ENCODE measurements at regions not wholly inside any gene's neighbourhood (a gene's known extent, or its start where the extent isn't known, plus 50 kb on each side); places are given as distances from the start of the nearest gene placed in this dataset.

DNA sequence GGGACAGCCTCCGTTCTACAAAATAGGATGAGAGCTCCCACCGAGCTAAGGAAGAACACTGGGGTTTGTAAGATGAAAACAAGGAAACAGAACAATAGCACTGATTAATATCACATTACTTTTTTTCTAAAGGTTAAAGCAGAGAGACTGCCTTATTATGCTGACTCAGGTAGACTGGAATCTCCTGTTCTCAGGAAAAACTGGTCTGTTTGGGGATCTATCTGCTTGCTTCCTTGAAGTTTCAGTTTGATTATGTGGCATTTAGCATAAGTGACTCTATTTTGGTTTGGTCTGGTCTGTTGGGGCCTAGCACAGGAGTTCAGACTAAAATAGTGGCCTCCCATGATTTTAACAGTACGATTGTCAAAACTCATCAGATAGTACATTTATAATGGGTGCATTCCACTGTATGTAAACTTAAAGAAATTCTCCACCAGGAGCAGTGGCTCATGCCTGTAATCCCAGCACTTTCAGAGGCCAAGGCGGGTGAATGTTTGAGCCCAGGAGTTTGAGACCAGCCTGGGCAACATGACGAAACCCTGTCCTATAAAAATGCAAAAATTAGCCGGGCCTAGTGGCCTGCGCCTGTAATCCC lies 64.1 kb upstream of the NDUFV2 start:
- ChIA-PET POLR2A (no interaction called here), CTCF (interaction anchor here (1.5 kb wide), 1 partner anchor 51 kb away, joined by 7 read pairs; no protein-coding TSS in a partner anchor)
- Histone ChIP-seq H3K4me3 (ENCODE audit: low read depth, low read length) (no peak overlapping the region), H3K4me1 (ENCODE audit: control insufficient read depth, insufficient read depth, low read length) (no peaks in the 10 kb centered on the region), H3K27ac (ENCODE audit: extremely low read depth, low read depth, low read length) (no peak overlapping the region), H3K9me3 (ENCODE audit: control insufficient read depth, insufficient read depth, low read depth, low read length) (no peaks in the 10 kb centered on the region), H3K36me3 (ENCODE audit: control insufficient read depth in 2 of 2, insufficient read depth in 1 of 2, low read length in 2 of 2) (no peaks in the 10 kb centered on the region)
- TF ChIP-seq, protein P1, sequence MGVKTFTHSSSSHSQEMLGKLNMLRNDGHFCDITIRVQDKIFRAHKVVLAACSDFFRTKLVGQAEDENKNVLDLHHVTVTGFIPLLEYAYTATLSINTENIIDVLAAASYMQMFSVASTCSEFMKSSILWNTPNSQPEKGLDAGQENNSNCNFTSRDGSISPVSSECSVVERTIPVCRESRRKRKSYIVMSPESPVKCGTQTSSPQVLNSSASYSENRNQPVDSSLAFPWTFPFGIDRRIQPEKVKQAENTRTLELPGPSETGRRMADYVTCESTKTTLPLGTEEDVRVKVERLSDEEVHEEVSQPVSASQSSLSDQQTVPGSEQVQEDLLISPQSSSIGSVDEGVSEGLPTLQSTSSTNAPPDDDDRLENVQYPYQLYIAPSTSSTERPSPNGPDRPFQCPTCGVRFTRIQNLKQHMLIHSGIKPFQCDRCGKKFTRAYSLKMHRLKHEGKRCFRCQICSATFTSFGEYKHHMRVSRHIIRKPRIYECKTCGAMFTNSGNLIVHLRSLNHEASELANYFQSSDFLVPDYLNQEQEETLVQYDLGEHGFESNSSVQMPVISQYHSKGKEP (tag by site-specific recombination; IDR thresholded peaks at IDR 0.05) = no peak
- TF ChIP-seq GLIS1 (tag by site-specific recombination; IDR thresholded peaks at IDR 0.05) = no peak
- no peak for TF ChIP-seq ZNF530 (tag by site-specific recombination; IDR thresholded peaks at IDR 0.05; ENCODE audit: low read depth)
- TF ChIP-seq ZBTB17 (tag by site-specific recombination; IDR thresholded peaks at IDR 0.05) = peak; percentile 54
- no peak for TF ChIP-seq SCRT2 (tag by site-specific recombination; IDR thresholded peaks at IDR 0.05)
- no peak for TF ChIP-seq SETDB1 (IDR thresholded peaks at IDR 0.05; ENCODE audit: insufficient read length, low read length)

DNA sequence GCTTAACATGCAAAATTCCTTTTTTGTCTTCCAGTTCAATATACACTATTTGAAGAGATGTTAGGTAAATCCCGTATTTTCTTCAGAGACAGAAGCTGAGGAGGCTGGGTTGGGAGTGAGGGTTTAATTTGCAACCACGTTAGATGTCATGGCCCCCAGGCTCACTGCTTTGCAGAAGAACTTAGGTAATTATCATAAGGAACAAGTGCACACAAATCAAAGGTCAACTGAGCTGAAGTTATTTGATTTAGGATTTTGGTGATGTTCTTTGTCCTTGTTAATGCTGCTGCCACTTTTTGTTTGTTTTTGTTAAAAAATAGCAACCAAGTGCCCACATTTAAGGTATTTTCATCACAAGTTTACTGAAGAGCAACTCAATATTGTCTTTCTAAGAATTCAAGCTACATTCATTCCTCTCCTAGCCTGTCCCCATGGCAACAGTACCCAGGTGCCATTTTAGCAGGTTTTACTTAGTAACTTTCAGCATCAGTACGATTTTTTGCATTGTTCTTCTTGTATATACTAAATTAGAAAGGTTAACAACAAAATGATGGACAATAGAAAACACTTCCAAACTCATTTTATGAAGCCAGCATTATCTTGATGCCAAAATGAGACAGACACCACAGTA lies 62.9 kb upstream of the NDUFV2 start:
- no peaks in the 10 kb centered on the region for H3K36me3 ChIP-seq (ENCODE audit: control insufficient read depth in 2 of 2, insufficient read depth in 1 of 2, low read length in 2 of 2)
- no peak for TF ChIP-seq ZNF549 (tag by site-specific recombination; IDR thresholded peaks at IDR 0.05)
- no peak for TF ChIP-seq ZNF140 (tag by site-specific recombination; IDR thresholded peaks at IDR 0.05)
- no peak for TF ChIP-seq GLIS1 (tag by site-specific recombination; IDR thresholded peaks at IDR 0.05)
- TF ChIP-seq ZNF202 (tag by site-specific recombination; IDR thresholded peaks at IDR 0.05; ENCODE audit: borderline replicate concordance) = no peak
- no peak for TF ChIP-seq MYNN (tag by site-specific recombination; IDR thresholded peaks at IDR 0.05; ENCODE audit: borderline replicate concordance)
- no peak for TF ChIP-seq BCL11B (tag by site-specific recombination; IDR thresholded peaks at IDR 0.05; ENCODE audit: low read depth)
- no peak for TF ChIP-seq ZNF223 (tag by site-specific recombination; IDR thresholded peaks at IDR 0.05)
- no peak for TF ChIP-seq ZNF514 (tag by site-specific recombination; IDR thresholded peaks at IDR 0.05)
- no peak for TF ChIP-seq ZFP41 (tag by site-specific recombination; IDR thresholded peaks at IDR 0.05; ENCODE audit: borderline replicate concordance)
- no peak overlapping the region for H3K4me3 ChIP-seq (ENCODE audit: low read depth, low read length)
- POLR2A ChIA-PET = no interaction called here
- CTCF ChIA-PET = interaction anchor here (0.6 kb wide), 1 partner anchor 153 kb away, joined by 3 read pairs; no protein-coding TSS in a partner anchor
- no peaks in the 10 kb centered on the region for H3K4me1 ChIP-seq (ENCODE audit: control insufficient read depth, insufficient read depth, low read length)
- no peak overlapping the region for H3K27ac ChIP-seq (ENCODE audit: extremely low read depth, low read depth, low read length)
- no peaks in the 10 kb centered on the region for H3K9me3 ChIP-seq (ENCODE audit: control insufficient read depth, insufficient read depth, low read depth, low read length)

DNA sequence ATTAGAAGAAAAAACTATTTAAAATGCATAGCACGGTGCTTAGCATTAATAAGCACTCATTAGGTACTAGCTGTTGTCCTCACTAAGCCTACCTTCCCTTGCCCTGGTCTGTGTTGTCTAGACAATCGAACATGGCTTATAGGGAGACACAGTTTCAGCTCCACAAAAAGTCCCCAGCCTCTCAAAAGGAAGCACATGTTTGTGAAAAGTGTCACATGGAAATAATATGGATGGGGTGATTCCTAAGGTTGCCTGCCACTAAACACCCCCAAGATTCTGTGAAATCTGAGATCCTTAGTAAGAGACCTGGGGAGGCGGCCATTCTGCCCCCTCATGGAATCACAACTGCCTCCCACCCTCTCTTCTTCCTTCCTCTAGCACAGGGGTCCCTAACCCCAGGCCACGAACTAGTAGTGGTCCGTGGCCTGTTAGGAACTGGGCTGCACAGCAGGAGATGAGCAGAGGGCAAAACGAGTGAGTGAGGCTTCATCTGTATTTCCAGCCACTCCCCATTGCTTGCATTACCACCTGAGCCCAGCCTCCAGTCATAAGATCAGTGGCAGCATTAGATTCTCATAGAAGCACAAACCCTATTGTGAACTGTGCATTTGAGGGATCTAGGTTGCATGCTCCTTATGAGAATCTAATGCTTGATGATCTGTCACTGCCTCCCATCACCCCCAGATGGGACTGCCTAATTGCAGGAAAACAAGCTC lies 59.6 kb upstream of the NDUFV2 start:
- no peak for TF ChIP-seq ZNF785 (tag by site-specific recombination; IDR thresholded peaks at IDR 0.05)
- TF ChIP-seq ZNF548 (tag by site-specific recombination; IDR thresholded peaks at IDR 0.05) = no peak
- no peak for TF ChIP-seq ZNF223 (tag by site-specific recombination; IDR thresholded peaks at IDR 0.05)
- peak; percentile 98 for TF ChIP-seq ZNF610 (tag by site-specific recombination; IDR thresholded peaks at IDR 0.05; ENCODE audit: borderline replicate concordance)
- TF ChIP-seq, protein P1 (tag by site-specific recombination; IDR thresholded peaks at IDR 0.05) = no peak
- no peak for TF ChIP-seq ZBTB21 (tag by site-specific recombination; IDR thresholded peaks at IDR 0.05)
- Histone ChIP-seq H3K4me1 (ENCODE audit: control insufficient read depth, insufficient read depth, low read length) (no peaks in the 10 kb centered on the region), H3K4me3 (ENCODE audit: low read depth, low read length) (no peak overlapping the region), H3K27ac (ENCODE audit: extremely low read depth, low read depth, low read length) (no peak overlapping the region), H3K36me3 (ENCODE audit: control insufficient read depth in 2 of 2, insufficient read depth in 1 of 2, low read length in 2 of 2) (no peaks in the 10 kb centered on the region), H3K9me3 (ENCODE audit: control insufficient read depth, insufficient read depth, low read depth, low read length) (no peaks in the 10 kb centered on the region)
- ChIA-PET CTCF (interaction anchor here (0.6 kb wide), 1 partner anchor 353 kb away, joined by 4 read pairs; no protein-coding TSS in a partner anchor), POLR2A (no interaction called here)
